CD4-positive, alpha-beta T cell treated with Interleukin-10 for 1 hour (primary cell): ENCODE measurements at regions not wholly inside any gene's neighbourhood (a gene's known extent, or its start where the extent isn't known, plus 50 kb on each side); places are given as distances from the start of the nearest gene placed in this dataset.
"Not testable (repeated sequence)": the region's sequence is repeated elsewhere in the genome, so short reads cannot be mapped to it uniquely, and the experiment has no call there.

Experiments
- DNase-seq: peaks from one replicate; pipeline ENCODE4 v3.0.0-alpha.2; 2020

GRCh38 chr3:139116631-139117030 lies 71.9 kb upstream of the PRR23C start:
- DNase-seq: not testable (repeated sequence)

GRCh38 chr3:139117136-139117675 lies 72.5 kb upstream of the PRR23C start:
- peak; percentile 5 for DNase-seq

- DNase-seq: no peak
Measured at GRCh38 chr3:139117883-139118760, 73.4 kb upstream of the PRR23C start.

- DNase-seq: no peak
Measured at GRCh38 chr3:139118835-139119234, 74.1 kb upstream of the PRR23C start.

- DNase-seq: no peak
Measured at GRCh38 chr3:139119331-139120025, 74.8 kb upstream of the PRR23C start.

GRCh38 chr3:139120086-139121056 lies 75.7 kb upstream of the PRR23C start:
- no peak for DNase-seq

- DNase-seq: no peak
Measured at GRCh38 chr3:139121513-139122220, 77.0 kb upstream of the PRR23C start.

GRCh38 chr3:139122221-139122581 lies 77.5 kb upstream of the PRR23C start:
- no peak for DNase-seq

- DNase-seq: no peak
Measured at GRCh38 chr3:139122612-139123011, 77.9 kb upstream of the PRR23C start.

GRCh38 chr3:139123377-139124095 lies 78.8 kb upstream of the PRR23C start:
- no peak for DNase-seq

- DNase-seq: no peak
Measured at GRCh38 chr3:139124197-139124596, 79.5 kb upstream of the PRR23C start.

GRCh38 chr3:139127101-139127500 lies 82.4 kb upstream of the PRR23C start:
- DNase-seq: no peak

GRCh38 chr3:139127629-139128028 lies 82.9 kb upstream of the PRR23C start:
- not testable (repeated sequence) for DNase-seq

- no peak for DNase-seq
Measured at GRCh38 chr3:139128803-139129202, 84.1 kb upstream of the PRR23C start.

- no peak for DNase-seq
Measured at GRCh38 chr3:139129892-139130291, 85.2 kb upstream of the PRR23C start.

- DNase-seq: no peak
Measured at GRCh38 chr3:139130390-139131140, 85.9 kb upstream of the PRR23C start.

- no peak for DNase-seq
Measured at GRCh38 chr3:139131951-139132350, 87.3 kb upstream of the PRR23C start.

- DNase-seq: no peak
Measured at GRCh38 chr3:139132976-139133375, 88.3 kb upstream of the PRR23C start.

- DNase-seq: no peak
Measured at GRCh38 chr3:139134678-139135372, 90.1 kb upstream of the PRR23C start.

- DNase-seq: no peak
Measured at GRCh38 chr3:139135657-139136056, 91.0 kb upstream of the PRR23C start.
